Esophagus squamous epithelium (tissue), 4 donors: ENCODE measurements at regions not wholly inside any gene's neighbourhood (a gene's known extent, or its start where the extent isn't known, plus 50 kb on each side); places are given as distances from the start of the nearest gene placed in this dataset.

Experiments used
- POLR2A ChIP-seq, 4 donors: fragments of 450-650 bp; IDR thresholded peaks; one replicate each; pipeline ENCODE4 v1.6.1; 2017; ENCODE audit warnings: antibody characterized with exemption in 4 of 4, mild to moderate bottlenecking in 4 of 4, moderate library complexity in 3 of 4
- TF ChIP-seq, protein P1 (sequence below), 6 experiments: fragments of 450-650 bp in 4 of 6; fragments of 200-600 bp in 2 of 6; sonication (generic) in 2 of 6; IDR thresholded peaks; one replicate each; pipeline ENCODE4 v1.5.1; 2016 to 2019; ENCODE audit warnings: antibody characterized with exemption in 6 of 6, mild to moderate bottlenecking in 4 of 6, moderate library complexity in 4 of 6

DNA sequence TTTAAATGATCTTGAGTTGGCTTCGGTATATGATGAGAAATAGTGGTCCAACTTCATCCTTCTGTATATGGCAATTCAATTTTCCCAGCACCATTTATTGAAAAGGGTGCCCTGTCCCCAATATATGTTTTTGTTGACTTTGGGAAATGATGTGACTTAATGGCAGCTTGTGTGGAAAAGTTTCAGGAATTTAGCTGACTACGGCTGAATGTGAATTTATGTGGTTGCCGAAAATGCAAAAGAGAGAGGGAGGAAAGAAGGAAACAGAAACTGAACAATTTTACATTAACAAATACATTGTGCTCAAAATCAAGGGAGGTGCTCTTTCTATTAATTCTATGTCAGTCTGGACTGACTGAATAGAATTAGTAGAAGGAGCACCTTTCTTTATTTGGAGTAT is 101.8 kb upstream of the CYSLTR1 start:
- no peak for TF ChIP-seq POLR2A (IDR thresholded peaks at IDR 0.05)
- TF ChIP-seq, protein P1, sequence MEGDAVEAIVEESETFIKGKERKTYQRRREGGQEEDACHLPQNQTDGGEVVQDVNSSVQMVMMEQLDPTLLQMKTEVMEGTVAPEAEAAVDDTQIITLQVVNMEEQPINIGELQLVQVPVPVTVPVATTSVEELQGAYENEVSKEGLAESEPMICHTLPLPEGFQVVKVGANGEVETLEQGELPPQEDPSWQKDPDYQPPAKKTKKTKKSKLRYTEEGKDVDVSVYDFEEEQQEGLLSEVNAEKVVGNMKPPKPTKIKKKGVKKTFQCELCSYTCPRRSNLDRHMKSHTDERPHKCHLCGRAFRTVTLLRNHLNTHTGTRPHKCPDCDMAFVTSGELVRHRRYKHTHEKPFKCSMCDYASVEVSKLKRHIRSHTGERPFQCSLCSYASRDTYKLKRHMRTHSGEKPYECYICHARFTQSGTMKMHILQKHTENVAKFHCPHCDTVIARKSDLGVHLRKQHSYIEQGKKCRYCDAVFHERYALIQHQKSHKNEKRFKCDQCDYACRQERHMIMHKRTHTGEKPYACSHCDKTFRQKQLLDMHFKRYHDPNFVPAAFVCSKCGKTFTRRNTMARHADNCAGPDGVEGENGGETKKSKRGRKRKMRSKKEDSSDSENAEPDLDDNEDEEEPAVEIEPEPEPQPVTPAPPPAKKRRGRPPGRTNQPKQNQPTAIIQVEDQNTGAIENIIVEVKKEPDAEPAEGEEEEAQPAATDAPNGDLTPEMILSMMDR (IDR thresholded peaks at IDR 0.05): no peak
